ENCODE measurements at regions not wholly inside any gene's neighbourhood (a gene's known extent, or its start where the extent isn't known, plus 50 kb on each side); places are given as distances from the start of the nearest gene placed in this dataset.

- H3K79me1 ChIP-seq (replicated peaks; ENCODE audit: low read length, poor library complexity, severe bottlenecking) = no peaks in the 10 kb centered on the region
- no peaks in the 10 kb centered on the region for H3K4me1 ChIP-seq (ENCODE audit: control insufficient read depth, insufficient read depth, low read depth, low read length)
- no peaks in the 10 kb centered on the region for H3K36me3 ChIP-seq (ENCODE audit: control insufficient read depth in 1 of 2, insufficient read depth in 2 of 2, low read depth in 1 of 2, low read length in 2 of 2)
- no peak overlapping the region for H3K23ac ChIP-seq (ENCODE audit: low read length in 2 of 2)
- no peak for DNase-seq
- H2BK12ac ChIP-seq (ENCODE audit: low read length in 2 of 2) = no peak overlapping the region
- H2BK15ac ChIP-seq (ENCODE audit: low read depth, poor library complexity, severe bottlenecking) = no peak overlapping the region
- no peak overlapping the region for H3K14ac ChIP-seq (ENCODE audit: low read length in 2 of 2)
- no peak overlapping the region for H3K18ac ChIP-seq (ENCODE audit: low read depth in 1 of 2, low read length in 2 of 2)
- H3K4me3 ChIP-seq (ENCODE audit: insufficient read depth in 1 of 2, low read depth in 1 of 2, low read length in 2 of 2) = no peak overlapping the region
- H3K4me2 ChIP-seq (ENCODE audit: low read length, poor library complexity, severe bottlenecking) = no peak overlapping the region
- no peak overlapping the region for H2AFZ ChIP-seq (ENCODE audit: low read depth, low read length)
- no peak overlapping the region for H2AK5ac ChIP-seq (ENCODE audit: low read length, severe bottlenecking)
- H3K27me3 ChIP-seq (ENCODE audit: control insufficient read depth in 1 of 2, insufficient read depth in 1 of 2, low read length in 2 of 2) = no peaks in the 10 kb centered on the region
- H3K9me3 ChIP-seq (ENCODE audit: control insufficient read depth, low read length) = no peaks in the 10 kb centered on the region
- no peak overlapping the region for H2BK5ac ChIP-seq (ENCODE audit: low read depth, low read length, poor library complexity, severe bottlenecking)
- no peak overlapping the region for H4K91ac ChIP-seq (ENCODE audit: low read length)
- no peak overlapping the region for H4K8ac ChIP-seq (ENCODE audit: low read length)
- H2BK120ac ChIP-seq (ENCODE audit: low read depth, low read length) = no peak overlapping the region
- H3K27ac ChIP-seq (ENCODE audit: low read length, poor library complexity, severe bottlenecking) = no peak overlapping the region
- no peak overlapping the region for H3K9ac ChIP-seq (ENCODE audit: low read length)
- WGBS = 89% methylated on average over 5 of the region's 5 CpGs
- no peak overlapping the region for H3K4ac ChIP-seq (ENCODE audit: low read depth in 1 of 2, low read length in 2 of 2)
Measured at GRCh38 chr11:127223633-127224032, 223.1 kb upstream of the KIRREL3 start.

- Histone ChIP-seq H2AK5ac (ENCODE audit: low read length, severe bottlenecking) (no peak overlapping the region), H3K4ac (ENCODE audit: low read depth in 1 of 2, low read length in 2 of 2) (no peak overlapping the region), H2BK15ac (ENCODE audit: low read depth, poor library complexity, severe bottlenecking) (no peak overlapping the region), H3K9me3 (ENCODE audit: control insufficient read depth, low read length) (no peaks in the 10 kb centered on the region), H2AFZ (ENCODE audit: low read depth, low read length) (no peak overlapping the region), H3K18ac (ENCODE audit: low read depth in 1 of 2, low read length in 2 of 2) (no peak overlapping the region), H4K91ac (ENCODE audit: low read length) (no peak overlapping the region), H3K9ac (ENCODE audit: low read length) (no peak overlapping the region), H3K27me3 (ENCODE audit: control insufficient read depth in 1 of 2, insufficient read depth in 1 of 2, low read length in 2 of 2) (no peaks in the 10 kb centered on the region), H3K4me2 (ENCODE audit: low read length, poor library complexity, severe bottlenecking) (no peak overlapping the region), H3K14ac (ENCODE audit: low read length in 2 of 2) (no peak overlapping the region), H3K4me3 (ENCODE audit: insufficient read depth in 1 of 2, low read depth in 1 of 2, low read length in 2 of 2) (no peak overlapping the region), H3K79me1 (replicated peaks; ENCODE audit: low read length, poor library complexity, severe bottlenecking) (no peaks in the 10 kb centered on the region), H3K36me3 (ENCODE audit: control insufficient read depth in 1 of 2, insufficient read depth in 2 of 2, low read depth in 1 of 2, low read length in 2 of 2) (no peaks in the 10 kb centered on the region), H2BK5ac (ENCODE audit: low read depth, low read length, poor library complexity, severe bottlenecking) (no peak overlapping the region), H2BK12ac (ENCODE audit: low read length in 2 of 2) (no peak overlapping the region), H4K8ac (ENCODE audit: low read length) (no peak overlapping the region), H2BK120ac (ENCODE audit: low read depth, low read length) (no peak overlapping the region), H3K4me1 (ENCODE audit: control insufficient read depth, insufficient read depth, low read depth, low read length) (no peaks in the 10 kb centered on the region), H3K23ac (ENCODE audit: low read length in 2 of 2) (no peak overlapping the region), H3K27ac (ENCODE audit: low read length, poor library complexity, severe bottlenecking) (no peak overlapping the region)
- no peak for DNase-seq
- WGBS = 63% methylated on average over 1 of the region's 1 CpG
Measured at GRCh38 chr11:127223026-127223425, 222.5 kb upstream of the KIRREL3 start.

GRCh38 chr11:127219704-127220103 is 219.1 kb upstream of the KIRREL3 start:
- no peak for DNase-seq
- Histone ChIP-seq H2AK5ac (ENCODE audit: low read length, severe bottlenecking) (no peak overlapping the region), H3K14ac (ENCODE audit: low read length in 2 of 2) (no peak overlapping the region), H3K79me1 (replicated peaks; ENCODE audit: low read length, poor library complexity, severe bottlenecking) (no peaks in the 10 kb centered on the region), H2BK12ac (ENCODE audit: low read length in 2 of 2) (no peak overlapping the region), H2BK5ac (ENCODE audit: low read depth, low read length, poor library complexity, severe bottlenecking) (no peak overlapping the region), H3K9me3 (ENCODE audit: control insufficient read depth, low read length) (no peaks in the 10 kb centered on the region), H3K18ac (ENCODE audit: low read depth in 1 of 2, low read length in 2 of 2) (no peak overlapping the region), H2BK15ac (ENCODE audit: low read depth, poor library complexity, severe bottlenecking) (no peak overlapping the region), H3K27me3 (ENCODE audit: control insufficient read depth in 1 of 2, insufficient read depth in 1 of 2, low read length in 2 of 2) (no peaks in the 10 kb centered on the region), H3K4ac (ENCODE audit: low read depth in 1 of 2, low read length in 2 of 2) (no peak overlapping the region), H4K8ac (ENCODE audit: low read length) (no peak overlapping the region), H3K4me3 (ENCODE audit: insufficient read depth in 1 of 2, low read depth in 1 of 2, low read length in 2 of 2) (no peak overlapping the region), H2BK120ac (ENCODE audit: low read depth, low read length) (no peak overlapping the region), H3K23ac (ENCODE audit: low read length in 2 of 2) (no peak overlapping the region), H3K9ac (ENCODE audit: low read length) (no peak overlapping the region), H3K36me3 (ENCODE audit: control insufficient read depth in 1 of 2, insufficient read depth in 2 of 2, low read depth in 1 of 2, low read length in 2 of 2) (no peaks in the 10 kb centered on the region), H3K27ac (ENCODE audit: low read length, poor library complexity, severe bottlenecking) (no peak overlapping the region), H2AFZ (ENCODE audit: low read depth, low read length) (no peak overlapping the region), H3K4me1 (ENCODE audit: control insufficient read depth, insufficient read depth, low read depth, low read length) (no peaks in the 10 kb centered on the region), H4K91ac (ENCODE audit: low read length) (no peak overlapping the region), H3K4me2 (ENCODE audit: low read length, poor library complexity, severe bottlenecking) (no peak overlapping the region)
- 76% methylated on average over 2 of the region's 2 CpGs for WGBS

GRCh38 chr11:127218275-127218608 is 217.7 kb upstream of the KIRREL3 start:
- Histone ChIP-seq H2AFZ (ENCODE audit: low read depth, low read length) (no peak overlapping the region), H3K14ac (ENCODE audit: low read length in 2 of 2) (no peak overlapping the region), H3K27ac (ENCODE audit: low read length, poor library complexity, severe bottlenecking) (no peak overlapping the region), H2BK12ac (ENCODE audit: low read length in 2 of 2) (no peak overlapping the region), H3K27me3 (ENCODE audit: control insufficient read depth in 1 of 2, insufficient read depth in 1 of 2, low read length in 2 of 2) (no peaks in the 10 kb centered on the region), H3K4me2 (ENCODE audit: low read length, poor library complexity, severe bottlenecking) (no peak overlapping the region), H4K91ac (ENCODE audit: low read length) (no peak overlapping the region), H2BK15ac (ENCODE audit: low read depth, poor library complexity, severe bottlenecking) (no peak overlapping the region), H2BK5ac (ENCODE audit: low read depth, low read length, poor library complexity, severe bottlenecking) (no peak overlapping the region), H3K4me3 (ENCODE audit: insufficient read depth in 1 of 2, low read depth in 1 of 2, low read length in 2 of 2) (no peak overlapping the region), H4K8ac (ENCODE audit: low read length) (no peak overlapping the region), H3K9me3 (ENCODE audit: control insufficient read depth, low read length) (no peaks in the 10 kb centered on the region), H3K9ac (ENCODE audit: low read length) (no peak overlapping the region), H3K4ac (ENCODE audit: low read depth in 1 of 2, low read length in 2 of 2) (no peak overlapping the region), H3K18ac (ENCODE audit: low read depth in 1 of 2, low read length in 2 of 2) (no peak overlapping the region), H3K4me1 (ENCODE audit: control insufficient read depth, insufficient read depth, low read depth, low read length) (no peaks in the 10 kb centered on the region), H3K23ac (ENCODE audit: low read length in 2 of 2) (no peak overlapping the region), H2AK5ac (ENCODE audit: low read length, severe bottlenecking) (no peak overlapping the region), H3K36me3 (ENCODE audit: control insufficient read depth in 1 of 2, insufficient read depth in 2 of 2, low read depth in 1 of 2, low read length in 2 of 2) (no peaks in the 10 kb centered on the region), H3K79me1 (replicated peaks; ENCODE audit: low read length, poor library complexity, severe bottlenecking) (no peaks in the 10 kb centered on the region), H2BK120ac (ENCODE audit: low read depth, low read length) (no peak overlapping the region)
- WGBS = 100% methylated on average over 1 of the region's 3 CpGs
- no peak for DNase-seq

All from mesenchymal stem cell (in vitro differentiated cells and primary cell).